ENCODE measurements at regions not wholly inside any gene's neighbourhood (a gene's known extent, or its start where the extent isn't known, plus 50 kb on each side); places are given as distances from the start of the nearest gene placed in this dataset.
"Not testable (repeated sequence)": the region's sequence is repeated elsewhere in the genome, so short reads cannot be mapped to it uniquely, and the experiment has no call there.

DNA sequence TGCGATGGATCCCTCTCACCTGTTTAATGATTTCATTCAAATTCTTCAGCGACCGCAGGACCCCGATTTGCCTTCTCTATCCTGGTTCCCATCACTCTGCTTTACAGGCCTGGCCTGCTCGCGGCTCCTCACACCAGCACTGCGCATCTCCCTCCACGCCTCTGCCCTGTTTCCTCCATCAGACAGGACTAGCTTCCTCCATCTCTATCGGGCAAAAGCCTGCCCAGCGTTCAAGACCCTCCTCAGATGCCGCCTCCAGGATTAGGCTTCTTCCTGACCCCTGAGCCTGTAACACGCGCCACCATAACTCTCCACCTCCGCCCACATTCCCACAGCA is 881.1 kb upstream of the DEFB115 start:
- H3K36me3 Mint-ChIP-seq (ENCODE audit: insufficient read depth, unreplicated experiment); BruUV-seq (replicated peaks); DNase-seq (ENCODE audit: unreplicated experiment); CTCF ChIA-PET; intact Hi-C loops (cut with micrococcal nuclease); H3K4me1 Mint-ChIP-seq (ENCODE audit: insufficient read depth, unreplicated experiment); H3K27me3 Mint-ChIP-seq (ENCODE audit: insufficient read depth, unreplicated experiment); H3K27ac Mint-ChIP-seq (ENCODE audit: low read depth, unreplicated experiment): not testable (repeated sequence)
- H3K4me3 Mint-ChIP-seq (ENCODE audit: unreplicated experiment): peak overlapping the region; percentile 69
- H3K9me3 Mint-ChIP-seq (ENCODE audit: unreplicated experiment): peaks cover 10% of the 10 kb centered on the region
- POLR2A ChIA-PET: interaction anchor here (1.6 kb wide), 1 partner anchor 209 kb away, joined by 6 read pairs; no protein-coding TSS in a partner anchor

DNA sequence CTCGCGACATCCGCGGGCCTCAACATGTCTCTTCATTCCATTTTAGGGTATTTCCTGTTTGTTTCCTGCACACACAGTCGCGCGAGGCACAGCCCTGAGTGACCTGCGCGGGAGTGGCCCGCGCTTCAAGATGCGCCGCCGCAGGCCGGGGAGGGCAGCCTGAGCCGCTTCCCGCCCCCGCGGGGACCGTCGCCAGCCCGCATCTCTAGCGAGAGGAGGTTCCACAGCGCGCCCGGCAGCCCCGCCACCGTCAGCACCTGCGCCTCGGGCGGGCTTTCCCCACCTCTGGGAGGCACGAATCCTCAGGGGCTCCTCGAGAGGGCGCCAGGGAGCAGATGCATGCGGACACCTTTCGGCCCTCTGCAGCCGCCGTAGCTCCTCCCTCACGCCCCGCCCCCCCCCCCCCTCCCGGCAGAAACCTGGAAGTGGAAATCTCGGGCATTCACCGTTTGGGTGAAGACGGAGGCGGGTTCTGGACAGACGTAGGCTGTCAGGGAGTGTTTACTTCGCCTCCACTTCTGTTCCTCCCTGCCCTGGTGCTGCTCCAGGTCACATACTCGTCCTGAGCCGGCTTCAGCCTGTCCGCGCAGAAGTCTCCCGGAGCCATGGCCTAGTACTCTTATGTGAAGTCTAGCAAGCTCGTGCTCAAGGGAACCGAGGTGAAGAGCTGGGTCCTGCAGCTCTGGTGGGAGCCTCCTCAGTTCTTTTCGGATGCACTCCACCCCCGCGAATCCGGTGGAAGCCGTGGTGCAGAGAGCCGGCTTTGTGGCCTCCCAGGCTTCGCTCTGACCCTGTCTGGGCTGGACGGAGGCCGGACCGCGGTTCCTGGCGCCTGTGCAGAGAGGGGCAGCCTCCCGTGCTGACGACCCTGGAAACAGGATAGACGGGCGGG is 880.5 kb upstream of the DEFB115 start:
- peak; percentile 72 for DNase-seq (ENCODE audit: unreplicated experiment)
- BruUV-seq (replicated peaks): TSS peak; percentile 66
- H3K36me3 Mint-ChIP-seq (ENCODE audit: insufficient read depth, unreplicated experiment): peaks cover 4% of the 10 kb centered on the region
- TF ChIP-seq CTCF (IDR thresholded peaks at IDR 0.05; ENCODE audit: unreplicated experiment): peak; percentile 58
- peak overlapping the region; percentile 63 for H3K27ac Mint-ChIP-seq (ENCODE audit: low read depth, unreplicated experiment)
- peaks cover 14% of the 10 kb centered on the region for H3K4me1 Mint-ChIP-seq (ENCODE audit: insufficient read depth, unreplicated experiment)
- peak overlapping the region; percentile 69 for H3K4me3 Mint-ChIP-seq (ENCODE audit: unreplicated experiment)
- POLR2A ChIA-PET: interaction anchor here (0.8 to 1.6 kb wide), 2 partner anchors 208 to 347 kb away, joined by 3 to 6 read pairs; no protein-coding TSS in a partner anchor
- CTCF ChIA-PET: no interaction called here
- H3K9me3 Mint-ChIP-seq (ENCODE audit: unreplicated experiment): peaks cover 15% of the 10 kb centered on the region
- intact Hi-C loops (cut with micrococcal nuclease): no loop called here
- no peaks in the 10 kb centered on the region for H3K27me3 Mint-ChIP-seq (ENCODE audit: insufficient read depth, unreplicated experiment)

DNA sequence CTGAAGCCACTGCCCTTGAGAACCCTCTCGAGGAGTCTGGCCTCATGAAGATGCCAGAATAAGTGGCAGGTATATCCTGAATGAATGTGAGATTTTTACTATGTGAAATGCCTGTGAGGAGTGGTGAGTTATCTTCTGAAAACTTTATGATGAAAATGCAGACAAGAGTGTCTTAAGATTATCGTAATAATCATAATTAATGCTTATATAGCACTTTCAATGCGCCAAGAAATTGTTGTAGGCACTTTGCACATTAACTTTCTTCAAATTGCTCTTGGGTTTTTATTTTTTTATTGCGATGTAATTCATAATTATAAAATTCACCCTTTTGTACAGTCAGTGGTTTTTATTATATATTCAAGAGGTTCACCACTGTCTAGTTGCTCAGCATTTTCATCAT is 879.1 kb upstream of the DEFB115 start:
- DNase-seq (ENCODE audit: unreplicated experiment); BruUV-seq (replicated peaks); intact Hi-C loops (cut with micrococcal nuclease); POLR2A ChIA-PET; H3K27me3 Mint-ChIP-seq (ENCODE audit: insufficient read depth, unreplicated experiment); CTCF ChIA-PET: not testable (repeated sequence)
- peak overlapping the region; percentile 69 for H3K4me3 Mint-ChIP-seq (ENCODE audit: unreplicated experiment)
- H3K27ac Mint-ChIP-seq (ENCODE audit: low read depth, unreplicated experiment): peak overlapping the region; percentile 63
- H3K4me1 Mint-ChIP-seq (ENCODE audit: insufficient read depth, unreplicated experiment): peaks cover 15% of the 10 kb centered on the region
- H3K36me3 Mint-ChIP-seq (ENCODE audit: insufficient read depth, unreplicated experiment): peaks cover 13% of the 10 kb centered on the region
- peaks cover 11% of the 10 kb centered on the region for H3K9me3 Mint-ChIP-seq (ENCODE audit: unreplicated experiment)

DNA sequence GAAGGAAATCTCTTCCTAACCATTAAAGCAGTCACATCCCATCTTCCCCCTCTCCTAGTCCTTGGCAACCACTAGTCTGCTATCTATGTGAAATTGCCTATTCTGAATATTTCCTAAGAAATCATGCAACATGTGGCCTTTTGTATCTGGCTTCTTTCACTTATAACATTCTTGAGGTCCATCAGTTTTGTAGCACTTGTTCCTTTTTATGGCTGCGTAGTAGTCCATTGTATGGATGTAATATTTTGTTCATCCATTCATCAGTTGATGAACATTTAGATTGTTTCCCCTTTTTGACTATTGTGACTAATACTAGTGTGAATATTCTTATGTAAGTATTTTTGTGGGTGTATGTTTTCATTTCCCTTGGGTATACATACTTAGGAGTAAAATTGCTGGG is 878.7 kb upstream of the DEFB115 start:
- BruUV-seq (replicated peaks); CTCF ChIA-PET; intact Hi-C loops (cut with micrococcal nuclease); DNase-seq (ENCODE audit: unreplicated experiment); H3K27ac Mint-ChIP-seq (ENCODE audit: low read depth, unreplicated experiment); H3K4me3 Mint-ChIP-seq (ENCODE audit: unreplicated experiment); POLR2A ChIA-PET; H3K27me3 Mint-ChIP-seq (ENCODE audit: insufficient read depth, unreplicated experiment); H3K9me3 Mint-ChIP-seq (ENCODE audit: unreplicated experiment): not testable (repeated sequence)
- H3K36me3 Mint-ChIP-seq (ENCODE audit: insufficient read depth, unreplicated experiment): peaks cover 13% of the 10 kb centered on the region
- peaks cover 15% of the 10 kb centered on the region for H3K4me1 Mint-ChIP-seq (ENCODE audit: insufficient read depth, unreplicated experiment)

GRCh38 chr20:30384841-30385240 is 872.6 kb upstream of the DEFB115 start:
- peaks cover 15% of the 10 kb centered on the region for H3K36me3 Mint-ChIP-seq (ENCODE audit: insufficient read depth, unreplicated experiment)
- H3K27ac Mint-ChIP-seq (ENCODE audit: low read depth, unreplicated experiment); H3K4me3 Mint-ChIP-seq (ENCODE audit: unreplicated experiment); CTCF ChIA-PET; intact Hi-C loops (cut with micrococcal nuclease); POLR2A ChIA-PET; BruUV-seq (replicated peaks); DNase-seq (ENCODE audit: unreplicated experiment); H3K4me1 Mint-ChIP-seq (ENCODE audit: insufficient read depth, unreplicated experiment); H3K9me3 Mint-ChIP-seq (ENCODE audit: unreplicated experiment); H3K27me3 Mint-ChIP-seq (ENCODE audit: insufficient read depth, unreplicated experiment): not testable (repeated sequence)

- CTCF ChIA-PET; H3K9me3 Mint-ChIP-seq (ENCODE audit: unreplicated experiment); DNase-seq (ENCODE audit: unreplicated experiment); H3K27me3 Mint-ChIP-seq (ENCODE audit: insufficient read depth, unreplicated experiment); H3K27ac Mint-ChIP-seq (ENCODE audit: low read depth, unreplicated experiment); intact Hi-C loops (cut with micrococcal nuclease); POLR2A ChIA-PET; H3K4me3 Mint-ChIP-seq (ENCODE audit: unreplicated experiment); H3K4me1 Mint-ChIP-seq (ENCODE audit: insufficient read depth, unreplicated experiment); BruUV-seq (replicated peaks): not testable (repeated sequence)
- H3K36me3 Mint-ChIP-seq (ENCODE audit: insufficient read depth, unreplicated experiment): peaks cover 15% of the 10 kb centered on the region
Observed at GRCh38 chr20:30386099-30386498, 871.4 kb upstream of the DEFB115 start.

GRCh38 chr20:30387823-30388222 is 869.6 kb upstream of the DEFB115 start:
- H3K4me3 Mint-ChIP-seq (ENCODE audit: unreplicated experiment); DNase-seq (ENCODE audit: unreplicated experiment); POLR2A ChIA-PET; H3K27ac Mint-ChIP-seq (ENCODE audit: low read depth, unreplicated experiment); H3K9me3 Mint-ChIP-seq (ENCODE audit: unreplicated experiment); BruUV-seq (replicated peaks); H3K4me1 Mint-ChIP-seq (ENCODE audit: insufficient read depth, unreplicated experiment); H3K27me3 Mint-ChIP-seq (ENCODE audit: insufficient read depth, unreplicated experiment); intact Hi-C loops (cut with micrococcal nuclease); CTCF ChIA-PET: not testable (repeated sequence)
- H3K36me3 Mint-ChIP-seq (ENCODE audit: insufficient read depth, unreplicated experiment): peaks cover 11% of the 10 kb centered on the region

GRCh38 chr20:30393523-30393922 is 863.9 kb upstream of the DEFB115 start:
- BruUV-seq (replicated peaks); H3K4me3 Mint-ChIP-seq (ENCODE audit: unreplicated experiment); CTCF ChIA-PET; POLR2A ChIA-PET; H3K27me3 Mint-ChIP-seq (ENCODE audit: insufficient read depth, unreplicated experiment); H3K9me3 Mint-ChIP-seq (ENCODE audit: unreplicated experiment); DNase-seq (ENCODE audit: unreplicated experiment); H3K4me1 Mint-ChIP-seq (ENCODE audit: insufficient read depth, unreplicated experiment); intact Hi-C loops (cut with micrococcal nuclease); H3K27ac Mint-ChIP-seq (ENCODE audit: low read depth, unreplicated experiment): not testable (repeated sequence)
- H3K36me3 Mint-ChIP-seq (ENCODE audit: insufficient read depth, unreplicated experiment): peaks cover 12% of the 10 kb centered on the region

GRCh38 chr20:30397111-30397510 is 860.4 kb upstream of the DEFB115 start:
- H3K27ac Mint-ChIP-seq (ENCODE audit: low read depth, unreplicated experiment); DNase-seq (ENCODE audit: unreplicated experiment): not testable (repeated sequence)

More at GRCh38 chr20:30397111-30397510, 860.4 kb upstream of the DEFB115 start:
- BruUV-seq (replicated peaks); POLR2A ChIA-PET; H3K4me3 Mint-ChIP-seq (ENCODE audit: unreplicated experiment); H3K27me3 Mint-ChIP-seq (ENCODE audit: insufficient read depth, unreplicated experiment); H3K4me1 Mint-ChIP-seq (ENCODE audit: insufficient read depth, unreplicated experiment); intact Hi-C loops (cut with micrococcal nuclease); H3K9me3 Mint-ChIP-seq (ENCODE audit: unreplicated experiment): not testable (repeated sequence)
- peaks cover 23% of the 10 kb centered on the region for H3K36me3 Mint-ChIP-seq (ENCODE audit: insufficient read depth, unreplicated experiment)
- CTCF ChIA-PET: interaction anchor here (0.6 to 1.0 kb wide), 2 partner anchors 17 to 108 kb away, joined by 3 to 6 read pairs; no protein-coding TSS in a partner anchor
